Fibroblast of pulmonary artery (primary cell): ENCODE measurements at regions not wholly inside any gene's neighbourhood (a gene's known extent, or its start where the extent isn't known, plus 50 kb on each side); places are given as distances from the start of the nearest gene placed in this dataset.

Source experiments
- DNase-seq: peaks from one replicate; pipeline ENCODE4 v3.0.0-alpha.2; 2010; ENCODE audit warnings: low read depth
- H3K4me3 ChIP-seq: replicated peaks from 2 replicates; pipeline ENCODE4 v1.5.1; 2011; ENCODE audit warnings: low read depth, mild to moderate bottlenecking, control low read depth, low read length, moderate library complexity
- TF ChIP-seq, protein P1 (sequence below): IDR thresholded peaks from 2 replicates; pipeline ENCODE4 v1.5.1; 2011; ENCODE audit warnings: mild to moderate bottlenecking, control low read depth, low read length, inconsistent platforms; ENCODE audit errors: missing control alignments

DNA sequence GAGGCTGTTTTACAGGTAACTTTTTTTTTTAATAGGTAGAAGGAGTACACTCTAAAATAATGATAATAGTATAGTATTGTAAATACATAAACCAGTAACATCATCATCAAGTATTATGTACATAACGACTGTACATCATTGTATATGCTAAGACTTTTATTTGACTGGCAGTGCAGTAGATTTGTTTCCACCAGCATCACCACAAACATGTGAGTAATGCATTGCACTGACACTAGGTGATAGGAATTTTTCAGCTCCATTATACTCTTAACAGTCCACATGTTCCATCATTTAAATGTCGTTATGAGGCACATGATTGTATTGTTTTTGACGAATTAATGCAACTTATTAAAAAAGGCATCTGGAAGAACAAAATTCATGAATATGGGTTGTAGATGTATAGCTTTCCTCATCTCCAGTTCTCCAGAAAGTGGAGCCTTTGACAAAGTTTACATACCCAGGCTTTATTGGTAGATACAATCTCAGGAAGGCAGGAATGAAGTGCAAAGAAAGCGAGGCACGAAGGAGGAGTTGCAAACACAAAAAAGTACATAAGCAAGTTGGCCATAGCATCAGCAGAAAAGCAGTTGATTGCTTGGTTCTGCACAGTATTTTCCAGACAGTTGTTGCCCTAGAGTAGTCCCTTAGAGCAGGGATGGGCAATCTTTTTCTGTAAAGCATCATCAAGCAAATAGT lies 336.9 kb upstream of the NR3C2 start:
- no peak for DNase-seq
- no peak overlapping the region for H3K4me3 ChIP-seq
- TF ChIP-seq, protein P1, sequence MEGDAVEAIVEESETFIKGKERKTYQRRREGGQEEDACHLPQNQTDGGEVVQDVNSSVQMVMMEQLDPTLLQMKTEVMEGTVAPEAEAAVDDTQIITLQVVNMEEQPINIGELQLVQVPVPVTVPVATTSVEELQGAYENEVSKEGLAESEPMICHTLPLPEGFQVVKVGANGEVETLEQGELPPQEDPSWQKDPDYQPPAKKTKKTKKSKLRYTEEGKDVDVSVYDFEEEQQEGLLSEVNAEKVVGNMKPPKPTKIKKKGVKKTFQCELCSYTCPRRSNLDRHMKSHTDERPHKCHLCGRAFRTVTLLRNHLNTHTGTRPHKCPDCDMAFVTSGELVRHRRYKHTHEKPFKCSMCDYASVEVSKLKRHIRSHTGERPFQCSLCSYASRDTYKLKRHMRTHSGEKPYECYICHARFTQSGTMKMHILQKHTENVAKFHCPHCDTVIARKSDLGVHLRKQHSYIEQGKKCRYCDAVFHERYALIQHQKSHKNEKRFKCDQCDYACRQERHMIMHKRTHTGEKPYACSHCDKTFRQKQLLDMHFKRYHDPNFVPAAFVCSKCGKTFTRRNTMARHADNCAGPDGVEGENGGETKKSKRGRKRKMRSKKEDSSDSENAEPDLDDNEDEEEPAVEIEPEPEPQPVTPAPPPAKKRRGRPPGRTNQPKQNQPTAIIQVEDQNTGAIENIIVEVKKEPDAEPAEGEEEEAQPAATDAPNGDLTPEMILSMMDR = no peak

DNA sequence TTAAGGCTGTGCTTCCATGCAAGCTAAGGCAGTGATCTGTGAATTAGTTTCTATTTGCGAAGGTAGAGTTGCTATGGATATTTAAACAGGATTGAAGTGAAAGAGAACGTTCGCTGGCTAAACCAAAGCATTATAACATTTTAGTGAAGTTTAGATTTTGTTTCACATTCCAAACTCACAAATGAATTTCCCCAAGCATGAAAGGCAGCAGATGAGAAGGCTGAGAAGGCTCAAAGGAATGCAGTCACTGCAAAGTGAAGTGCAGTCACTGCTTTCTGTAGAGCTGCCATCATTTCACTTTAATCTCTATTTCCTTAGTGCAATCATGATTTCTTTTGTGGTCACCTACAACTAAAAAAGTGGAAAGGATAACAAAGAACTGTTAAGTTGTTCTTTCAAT lies 334.7 kb upstream of the NR3C2 start:
- H3K4me3 ChIP-seq = no peak overlapping the region

DNA sequence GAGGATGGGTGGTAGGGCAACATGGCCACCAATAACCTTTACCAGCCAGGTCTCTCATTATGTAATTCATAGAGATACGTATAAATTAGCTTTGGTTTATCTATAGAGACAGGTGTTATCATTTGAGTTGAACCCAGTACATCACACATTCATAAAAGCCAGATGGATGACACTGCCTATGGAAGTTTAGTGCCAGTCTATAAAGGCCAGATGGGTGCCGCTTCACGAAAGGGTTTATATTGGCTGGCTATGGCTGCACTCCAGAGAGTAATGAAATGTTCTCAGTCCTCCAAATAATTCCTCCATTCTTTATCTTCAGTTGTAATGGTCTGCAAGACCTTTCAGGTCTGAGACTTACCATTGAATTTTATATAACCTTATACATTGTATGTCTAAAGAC lies 331.9 kb upstream of the NR3C2 start:
- H3K4me3 ChIP-seq = no peak overlapping the region

More for the DNA sequence above, 334.7 kb upstream of the NR3C2 start:
- TF ChIP-seq, protein P1 = no peak
- DNase-seq = peak; percentile 35

DNA sequence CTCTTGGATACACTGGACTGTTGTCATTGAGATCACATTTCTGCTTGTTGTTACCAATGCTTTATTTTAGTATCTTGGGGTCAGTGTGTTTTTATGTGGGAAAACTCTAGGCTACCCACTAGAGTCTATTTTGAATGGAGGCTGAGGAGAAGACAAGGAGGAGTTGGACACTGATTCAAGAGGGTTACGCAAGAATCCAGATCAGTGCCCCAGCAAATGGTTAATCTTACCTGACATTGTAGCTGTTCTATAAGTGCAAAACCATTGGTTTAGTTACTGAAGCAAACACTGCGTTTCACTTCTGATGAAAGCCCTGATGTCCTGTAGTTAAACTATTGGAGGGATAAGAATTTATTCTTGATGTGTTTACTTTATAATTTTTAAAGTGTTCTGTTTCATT lies 331.1 kb upstream of the NR3C2 start:
- TF ChIP-seq, protein P1 = no peak
- no peak overlapping the region for H3K4me3 ChIP-seq
- DNase-seq = no peak

More for the DNA sequence above, 331.9 kb upstream of the NR3C2 start:
- DNase-seq = no peak
- TF ChIP-seq, protein P1 = no peak

DNA sequence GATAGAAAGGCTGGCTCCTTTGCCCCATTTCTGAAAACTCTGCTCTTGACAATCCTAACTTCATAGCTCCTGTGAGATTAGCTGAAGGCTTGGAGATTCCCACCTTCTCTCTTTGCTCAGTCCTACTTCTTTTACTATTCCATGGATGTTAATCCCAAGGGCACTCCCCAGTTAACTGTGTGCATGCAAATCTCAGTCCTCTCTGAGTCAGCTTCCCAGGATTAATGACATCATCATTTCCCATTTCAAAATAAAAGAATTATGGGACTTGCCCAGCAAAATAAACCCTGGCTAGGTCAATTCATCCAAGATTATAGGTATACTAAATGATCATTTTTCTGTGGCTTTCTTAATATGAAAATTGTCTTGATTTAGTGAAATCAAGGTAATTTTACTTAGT lies 328.6 kb upstream of the NR3C2 start:
- no peak overlapping the region for H3K4me3 ChIP-seq
- TF ChIP-seq, protein P1 = no peak
- DNase-seq = no peak

DNA sequence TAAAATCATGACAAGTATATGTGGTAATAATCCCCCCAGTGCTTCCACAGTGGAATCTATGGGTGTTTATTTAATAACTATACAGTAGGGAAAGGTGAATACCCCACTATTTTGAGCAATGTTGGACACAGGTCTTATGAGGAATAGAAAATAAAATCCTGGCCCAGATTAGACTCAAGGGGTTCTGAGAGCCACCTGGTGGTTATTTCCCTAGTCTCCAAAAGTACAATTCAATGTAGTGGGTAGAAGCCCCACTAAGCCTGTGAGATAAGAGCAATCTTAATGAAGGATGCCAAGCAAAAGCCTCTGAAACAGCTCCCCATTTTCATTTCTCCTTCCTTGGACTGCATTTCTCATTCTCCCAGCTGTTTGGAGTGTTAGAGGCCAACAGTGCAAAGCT lies 328.2 kb upstream of the NR3C2 start:
- DNase-seq = no peak
- H3K4me3 ChIP-seq = no peak overlapping the region
- TF ChIP-seq, protein P1 = no peak

DNA sequence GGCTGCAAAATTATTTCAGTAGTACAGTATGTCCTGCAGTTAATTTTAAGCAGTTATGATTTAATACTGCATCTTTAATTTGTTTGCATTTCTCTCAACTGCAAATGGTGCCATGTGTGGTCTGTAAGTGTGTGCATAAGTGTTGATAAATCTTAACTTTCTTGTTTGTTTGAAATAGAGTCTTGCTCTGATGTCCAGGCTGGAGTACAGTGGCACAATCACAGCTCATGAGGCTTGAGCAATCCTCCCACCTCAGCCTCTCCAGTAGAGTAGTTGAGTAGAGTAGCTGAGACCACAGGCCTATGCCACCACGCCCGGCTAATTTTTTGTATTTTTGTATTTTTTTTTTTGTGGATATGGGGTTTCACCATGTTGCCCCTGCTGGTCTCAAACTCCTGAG lies 322.5 kb upstream of the NR3C2 start:
- TF ChIP-seq, protein P1 = no peak

More for the DNA sequence above, 322.5 kb upstream of the NR3C2 start:
- no peak for DNase-seq
- H3K4me3 ChIP-seq = no peak overlapping the region
